ENCODE measurements at regions not wholly inside any gene's neighbourhood (a gene's known extent, or its start where the extent isn't known, plus 50 kb on each side); places are given as distances from the start of the nearest gene placed in this dataset.

GRCh38 chr18:59051470-59052165 is 88.1 kb upstream of the SEC11C start (continued):
- TF ChIP-seq TOX (CRISPR knock-in tag; IDR thresholded peaks at IDR 0.05; ENCODE audit: borderline replicate concordance) (no peak), RARB (CRISPR knock-in tag; IDR thresholded peaks at IDR 0.05) (no peak)

- TF ChIP-seq ZNF70 (CRISPR knock-in tag; IDR thresholded peaks at IDR 0.05) (no peak), CSRNP3 (CRISPR knock-in tag; IDR thresholded peaks at IDR 0.05) (no peak), TCF4 (CRISPR knock-in tag; IDR thresholded peaks at IDR 0.05; ENCODE audit: borderline replicate concordance) (no peak), ISL1 (CRISPR knock-in tag; IDR thresholded peaks at IDR 0.05) (no peak), POU6F1 (CRISPR knock-in tag; IDR thresholded peaks at IDR 0.05; ENCODE audit: borderline replicate concordance, low read depth) (no peak), SNAI2 (CRISPR knock-in tag; IDR thresholded peaks at IDR 0.05) (no peak), CSDC2 (CRISPR knock-in tag; IDR thresholded peaks at IDR 0.05) (no peak), BACH2 (CRISPR knock-in tag; IDR thresholded peaks at IDR 0.05; ENCODE audit: borderline replicate concordance) (no peak)
- no peak for ATAC-seq
Measured at GRCh38 chr18:59052965-59053820, 86.5 kb upstream of the SEC11C start.

GRCh38 chr18:59054496-59055287 is 85.0 kb upstream of the SEC11C start:
- TF ChIP-seq ISL1 (CRISPR knock-in tag; IDR thresholded peaks at IDR 0.05): no peak
- TF ChIP-seq ZNF70 (CRISPR knock-in tag; IDR thresholded peaks at IDR 0.05): no peak
- TF ChIP-seq ZFP30 (CRISPR knock-in tag; IDR thresholded peaks at IDR 0.05): no peak
- no peak for TF ChIP-seq TSHZ2 (CRISPR knock-in tag; IDR thresholded peaks at IDR 0.05)
- no peak for TF ChIP-seq PATZ1 (CRISPR knock-in tag; IDR thresholded peaks at IDR 0.05; ENCODE audit: borderline replicate concordance)
- TF ChIP-seq POU6F1 (CRISPR knock-in tag; IDR thresholded peaks at IDR 0.05; ENCODE audit: borderline replicate concordance, low read depth): no peak
- no peak for TF ChIP-seq ZC3H10 (CRISPR knock-in tag; IDR thresholded peaks at IDR 0.05)
- TF ChIP-seq CSDC2 (CRISPR knock-in tag; IDR thresholded peaks at IDR 0.05): no peak
- no peak for TF ChIP-seq BACH2 (CRISPR knock-in tag; IDR thresholded peaks at IDR 0.05; ENCODE audit: borderline replicate concordance)
- ATAC-seq: no peak

Data from SK-N-SH treated with all-trans-retinoic acid at 6 μM for 48 hours (cell line).